Medulla oblongata (tissue), 1 donor: ENCODE measurements at regions not wholly inside any gene's neighbourhood (a gene's known extent, or its start where the extent isn't known, plus 50 kb on each side); places are given as distances from the start of the nearest gene placed in this dataset.
A peak's percentile ranks its signal among the peaks of the same experiment; 100 is the strongest.
"Not testable (repeated sequence)": the region's sequence is repeated elsewhere in the genome, so short reads cannot be mapped to it uniquely, and the experiment has no call there.

Experiments
- DNase-seq: peaks from one replicate; pipeline ENCODE4 v3.0.0-alpha.2; 2015; ENCODE audit errors: extremely low spot score

- no peak for DNase-seq
Measured at GRCh38 chr5:174431504-174431903, 292.9 kb upstream of the MSX2 start.

GRCh38 chr5:174433098-174433497, 291.3 kb upstream of the MSX2 start:
- no peak for DNase-seq

GRCh38 chr5:174436750-174437149, 287.6 kb upstream of the MSX2 start:
- no peak for DNase-seq

- no peak for DNase-seq
Measured at GRCh38 chr5:174444479-174445188, 279.7 kb upstream of the MSX2 start.

- no peak for DNase-seq
Measured at GRCh38 chr5:174446446-174446845, 277.9 kb upstream of the MSX2 start.

GRCh38 chr5:174446988-174447387, 277.4 kb upstream of the MSX2 start:
- DNase-seq: no peak

- no peak for DNase-seq
Measured at GRCh38 chr5:174448041-174448440, 276.3 kb upstream of the MSX2 start.

- DNase-seq: no peak
Measured at GRCh38 chr5:174448662-174449061, 275.7 kb upstream of the MSX2 start.

GRCh38 chr5:174453690-174454089, 270.7 kb upstream of the MSX2 start:
- DNase-seq: peak; percentile 45

- DNase-seq: no peak
Measured at GRCh38 chr5:174454464-174454863, 269.9 kb upstream of the MSX2 start.

- no peak for DNase-seq
Measured at GRCh38 chr5:174454890-174455289, 269.5 kb upstream of the MSX2 start.

- DNase-seq: no peak
Measured at GRCh38 chr5:174455301-174455700, 269.1 kb upstream of the MSX2 start.

GRCh38 chr5:174457141-174457678, 267.2 kb upstream of the MSX2 start:
- no peak for DNase-seq

GRCh38 chr5:174459071-174459702, 265.2 kb upstream of the MSX2 start:
- DNase-seq: no peak

- DNase-seq: no peak
Measured at GRCh38 chr5:174459832-174460448, 264.4 kb upstream of the MSX2 start.

- DNase-seq: no peak
Measured at GRCh38 chr5:174462129-174462528, 262.3 kb upstream of the MSX2 start.

GRCh38 chr5:174464504-174465165, 259.7 kb upstream of the MSX2 start:
- DNase-seq: no peak

- not testable (repeated sequence) for DNase-seq
Measured at GRCh38 chr5:174471528-174471927, 252.9 kb upstream of the MSX2 start.

GRCh38 chr5:174472956-174473355, 251.4 kb upstream of the MSX2 start:
- no peak for DNase-seq

GRCh38 chr5:174476001-174476400, 248.4 kb upstream of the MSX2 start:
- not testable (repeated sequence) for DNase-seq

- no peak for DNase-seq
Measured at GRCh38 chr5:174479325-174479724, 245.1 kb upstream of the MSX2 start.

GRCh38 chr5:174481737-174482136, 242.6 kb upstream of the MSX2 start:
- no peak for DNase-seq
